Endodermal cell (in vitro differentiated cells): ENCODE measurements at regions not wholly inside any gene's neighbourhood (a gene's known extent, or its start where the extent isn't known, plus 50 kb on each side); places are given as distances from the start of the nearest gene placed in this dataset.

Source experiments
- DNase-seq: peaks from one replicate; pipeline ENCODE4 v3.0.0-alpha.2; 2017
- H3K27ac ChIP-seq: 2 replicates; pipeline ENCODE4 v1.5.1; 2013; ENCODE audit warnings: mild to moderate bottlenecking, low read depth, low read length, moderate library complexity
- H3K27me3 ChIP-seq: 2 replicates; pipeline ENCODE4 v1.6.1; 2013; ENCODE audit warnings: mild to moderate bottlenecking, low read length, moderate library complexity; ENCODE audit not compliant: insufficient read depth, control insufficient read depth, poor library complexity, severe bottlenecking
- H3K36me3 ChIP-seq: 2 replicates; pipeline ENCODE4 v1.7.0; 2013; ENCODE audit warnings: mild to moderate bottlenecking, low read length, moderate library complexity; ENCODE audit not compliant: control insufficient read depth, insufficient read depth
- H3K4me1 ChIP-seq: one replicate; pipeline ENCODE4 v1.7.0; 2013; ENCODE audit warnings: low read length; ENCODE audit not compliant: control insufficient read depth, insufficient read depth
- H3K4me3 ChIP-seq: 2 replicates; pipeline ENCODE4 v1.5.1; 2013; ENCODE audit warnings: mild to moderate bottlenecking, low read length, moderate library complexity
- H3K9ac ChIP-seq: 2 replicates; pipeline ENCODE4 v1.6.1; 2013; ENCODE audit warnings: mild to moderate bottlenecking, low read length, moderate library complexity; ENCODE audit not compliant: poor library complexity, severe bottlenecking; ENCODE audit errors: extremely low read depth
- H3K9me3 ChIP-seq: 2 replicates; pipeline ENCODE4 v1.6.1; 2013; ENCODE audit warnings: mild to moderate bottlenecking, low read length, moderate library complexity; ENCODE audit not compliant: control insufficient read depth
- H3K27ac Mint-ChIP-seq: 2 replicates; pipeline ENCODE4 v1.8.0; 2020; ENCODE audit warnings: mixed read lengths
- H3K27me3 Mint-ChIP-seq: 2 replicates; pipeline ENCODE4 v1.8.0; 2021; ENCODE audit warnings: mild to moderate bottlenecking, mixed read lengths; ENCODE audit not compliant: insufficient read depth
- H3K36me3 Mint-ChIP-seq: 2 replicates; pipeline ENCODE4 v1.8.0; 2020; ENCODE audit warnings: low read depth, mixed read lengths
- H3K4me1 Mint-ChIP-seq: 2 replicates; pipeline ENCODE4 v1.8.0; 2020; ENCODE audit warnings: mixed read lengths
- H3K4me3 Mint-ChIP-seq: 2 replicates; pipeline ENCODE4 v1.8.0; 2020; ENCODE audit warnings: mild to moderate bottlenecking, moderate library complexity, mixed read lengths
- H3K9me3 Mint-ChIP-seq: 2 replicates; pipeline ENCODE4 v1.8.0; 2020; ENCODE audit warnings: mild to moderate bottlenecking, mixed read lengths
- WGBS, 2 experiments: methylation state at CpG; one replicate each; pipeline versions ENCODE4 v1.1.5 to v1.1.7; 2013; ENCODE audit warnings: missing lambda C conversion rate in 2 of 2, mixed read lengths in 1 of 2; ENCODE audit not compliant: insufficient coverage in 1 of 2, insufficient read length in 1 of 2; 5-methylcytosine and 5-hydroxymethylcytosine counted together
- TF ChIP-seq, protein P1 (sequence below): fragments of 200-600 bp; sonication (generic); conservative IDR thresholded peaks from 2 replicates; pipeline ENCODE4 v1.5.0; 2021; ENCODE audit warnings: antibody characterized with exemption, mild to moderate bottlenecking

DNA sequence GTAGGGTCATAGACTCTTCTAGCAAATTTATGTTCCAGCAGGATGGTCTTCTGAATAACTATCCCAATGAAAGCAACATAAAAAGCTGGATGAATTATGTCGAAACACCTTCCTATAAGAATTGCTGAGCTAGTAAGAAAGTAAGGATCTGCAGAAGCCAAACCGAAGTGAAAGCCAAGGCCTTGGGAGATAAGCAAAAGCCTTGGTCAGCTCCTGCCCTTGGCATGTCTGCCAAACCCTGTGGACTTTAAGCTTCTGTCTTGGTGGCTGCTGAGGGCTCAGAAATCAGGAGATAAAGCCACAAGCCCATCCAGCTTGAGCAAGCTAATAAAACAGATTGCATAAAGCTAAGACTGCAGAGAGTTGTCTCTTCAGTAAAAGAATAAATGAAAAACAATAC lies 81.2 kb upstream of the KCND3 start:
- Mint-ChIP-seq H3K9me3 (peaks cover 31% of the 10 kb centered on the region), H3K27ac (no peak overlapping the region), H3K4me1 (no peaks in the 10 kb centered on the region), H3K27me3 (peaks cover 7% of the 10 kb centered on the region), H3K4me3 (no peak overlapping the region), H3K36me3 (no peaks in the 10 kb centered on the region)
- no peak overlapping the region for H3K9ac ChIP-seq
- H3K27me3 ChIP-seq, result peaks cover 9% of the 10 kb centered on the region
- no peak overlapping the region for H3K4me3 ChIP-seq
- TF ChIP-seq, protein P1, sequence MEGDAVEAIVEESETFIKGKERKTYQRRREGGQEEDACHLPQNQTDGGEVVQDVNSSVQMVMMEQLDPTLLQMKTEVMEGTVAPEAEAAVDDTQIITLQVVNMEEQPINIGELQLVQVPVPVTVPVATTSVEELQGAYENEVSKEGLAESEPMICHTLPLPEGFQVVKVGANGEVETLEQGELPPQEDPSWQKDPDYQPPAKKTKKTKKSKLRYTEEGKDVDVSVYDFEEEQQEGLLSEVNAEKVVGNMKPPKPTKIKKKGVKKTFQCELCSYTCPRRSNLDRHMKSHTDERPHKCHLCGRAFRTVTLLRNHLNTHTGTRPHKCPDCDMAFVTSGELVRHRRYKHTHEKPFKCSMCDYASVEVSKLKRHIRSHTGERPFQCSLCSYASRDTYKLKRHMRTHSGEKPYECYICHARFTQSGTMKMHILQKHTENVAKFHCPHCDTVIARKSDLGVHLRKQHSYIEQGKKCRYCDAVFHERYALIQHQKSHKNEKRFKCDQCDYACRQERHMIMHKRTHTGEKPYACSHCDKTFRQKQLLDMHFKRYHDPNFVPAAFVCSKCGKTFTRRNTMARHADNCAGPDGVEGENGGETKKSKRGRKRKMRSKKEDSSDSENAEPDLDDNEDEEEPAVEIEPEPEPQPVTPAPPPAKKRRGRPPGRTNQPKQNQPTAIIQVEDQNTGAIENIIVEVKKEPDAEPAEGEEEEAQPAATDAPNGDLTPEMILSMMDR, result no peak
- H3K9me3 ChIP-seq, result peaks cover 24% of the 10 kb centered on the region
- no peak for DNase-seq
- no peaks in the 10 kb centered on the region for H3K4me1 ChIP-seq
- no peak overlapping the region for H3K27ac ChIP-seq
- H3K36me3 ChIP-seq, result no peaks in the 10 kb centered on the region
- WGBS, 2 experiments, result 86 to 89% methylated on average over 2 of the region's 2 CpGs

DNA sequence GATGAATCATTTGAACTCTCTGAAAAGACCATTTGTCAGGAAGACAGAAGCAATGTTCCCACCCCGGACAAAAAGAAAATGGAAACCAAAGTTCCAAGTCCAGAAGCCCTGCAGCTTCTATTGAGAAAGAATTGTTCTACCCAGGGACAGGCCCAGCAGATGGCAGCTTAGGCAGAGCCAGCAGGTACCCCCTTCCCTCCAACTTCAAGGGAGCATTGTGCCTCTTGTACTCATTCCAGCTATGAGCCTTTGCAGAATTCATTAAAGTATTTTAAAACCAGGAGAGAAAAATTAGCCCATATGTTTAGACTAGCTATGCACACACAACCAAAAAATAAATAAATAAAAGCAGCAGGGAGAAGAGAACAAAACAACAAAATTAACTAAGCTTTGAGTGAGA lies 85.2 kb upstream of the KCND3 start:
- Histone ChIP-seq H3K4me3 (no peak overlapping the region), H3K27ac (no peak overlapping the region), H3K36me3 (no peaks in the 10 kb centered on the region), H3K27me3 (peaks cover under 1% of the 10 kb centered on the region), H3K4me1 (no peaks in the 10 kb centered on the region), H3K9ac (no peak overlapping the region), H3K9me3 (peaks cover 24% of the 10 kb centered on the region)
- peaks cover 31% of the 10 kb centered on the region for H3K9me3 Mint-ChIP-seq
- H3K4me1 Mint-ChIP-seq, result no peaks in the 10 kb centered on the region
- WGBS, 2 experiments, result 93 to 100% methylated on average over 1 of the region's 1 CpG
- no peak overlapping the region for H3K4me3 Mint-ChIP-seq
- DNase-seq, result no peak
- peaks cover 10% of the 10 kb centered on the region for H3K27me3 Mint-ChIP-seq
- no peak overlapping the region for H3K27ac Mint-ChIP-seq
- no peaks in the 10 kb centered on the region for H3K36me3 Mint-ChIP-seq
- TF ChIP-seq, protein P1, result no peak

DNA sequence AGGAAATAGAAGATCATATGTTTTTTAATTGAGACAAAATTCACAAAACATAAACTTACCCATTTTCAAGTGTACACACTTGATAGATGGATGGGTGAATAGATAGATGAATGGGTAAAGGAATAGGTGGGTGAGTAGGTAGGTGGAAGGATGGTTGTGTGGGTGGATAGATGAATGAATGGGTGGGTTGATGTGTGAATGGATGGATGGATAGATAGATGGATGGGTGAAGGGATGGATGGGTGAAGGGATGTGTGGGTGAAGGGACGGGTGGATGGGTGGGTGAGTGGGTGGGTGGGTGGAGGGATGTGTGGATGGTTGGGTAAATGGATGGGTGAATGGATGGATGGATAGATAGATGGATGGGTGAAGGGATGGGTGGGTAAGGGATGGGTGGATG lies 86.1 kb upstream of the KCND3 start:
- Histone ChIP-seq H3K4me3 (no peak overlapping the region), H3K4me1 (no peaks in the 10 kb centered on the region), H3K27ac (no peak overlapping the region), H3K9me3 (peaks cover 24% of the 10 kb centered on the region), H3K27me3 (peaks cover 7% of the 10 kb centered on the region), H3K9ac (no peak overlapping the region), H3K36me3 (no peaks in the 10 kb centered on the region)
- H3K27ac Mint-ChIP-seq, result no peak overlapping the region
- no peaks in the 10 kb centered on the region for H3K36me3 Mint-ChIP-seq
- peaks cover 31% of the 10 kb centered on the region for H3K9me3 Mint-ChIP-seq
- 80 to 100% methylated on average over 1 of the region's 1 CpG for WGBS, 2 experiments
- H3K4me1 Mint-ChIP-seq, result no peaks in the 10 kb centered on the region
- no peak for DNase-seq
- no peak overlapping the region for H3K4me3 Mint-ChIP-seq
- H3K27me3 Mint-ChIP-seq, result peaks cover 14% of the 10 kb centered on the region
- TF ChIP-seq, protein P1, result no peak
